ENCODE measurements at regions not wholly inside any gene's neighbourhood (a gene's known extent, or its start where the extent isn't known, plus 50 kb on each side); places are given as distances from the start of the nearest gene placed in this dataset.
A peak's percentile ranks its signal among the peaks of the same experiment; 100 is the strongest.

DNA sequence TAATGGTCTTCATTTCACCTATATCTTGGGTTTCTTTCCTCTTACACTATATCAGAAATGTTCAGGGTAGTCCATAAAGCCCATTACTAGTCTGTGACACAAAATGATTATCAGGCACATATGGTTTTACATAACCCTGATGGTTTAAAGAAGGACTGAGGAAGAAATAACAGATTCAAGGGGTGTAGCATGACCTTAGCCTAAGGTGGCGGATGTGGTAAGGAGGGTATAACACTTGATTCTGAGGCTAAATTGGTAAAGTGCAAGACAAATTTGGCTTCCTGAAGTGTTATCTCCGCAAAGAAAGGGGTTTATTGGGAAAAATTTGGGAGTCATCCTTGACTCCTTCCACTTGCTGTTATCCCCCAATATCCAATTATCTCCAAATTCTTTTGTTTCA is 388.2 kb upstream of the RPS23 start:
- Histone ChIP-seq H3K4me1 (replicated peaks in 1 of 2; ENCODE audit: control insufficient read depth in 2 of 2, insufficient read depth in 2 of 2, low read length in 2 of 2) (peaks cover 0 to 3% of the 10 kb centered on the region in 2 experiments; a peak in 3 of 5 replicates), H3K27me3 (ENCODE audit: control insufficient read depth in 2 of 2, insufficient read depth in 2 of 2, low read length in 2 of 2) (no peaks in the 10 kb centered on the region; a peak in 1 of 5 replicates), H4K20me1 (replicated peaks; ENCODE audit: control insufficient read depth, insufficient read depth, low read length) (no peaks in the 10 kb centered on the region), H3K9me1 (ENCODE audit: control insufficient read depth, insufficient read depth, low read length) (no peaks in the 10 kb centered on the region), H3K36me3 (ENCODE audit: control insufficient read depth, insufficient read depth, low read length) (no peaks in the 10 kb centered on the region), H3K4me3 (no peak overlapping the region), H3K4me2 (ENCODE audit: insufficient read depth, low read length) (no peak overlapping the region), H3K79me2 (ENCODE audit: control insufficient read depth, insufficient read depth, low read length) (no peaks in the 10 kb centered on the region), H3K9me3 (replicated peaks; ENCODE audit: control insufficient read depth, insufficient read depth, low read depth, low read length) (no peaks in the 10 kb centered on the region), H3K27ac (ENCODE audit: extremely low read depth, low read depth, low read length) (no peak overlapping the region), H2AFZ (ENCODE audit: low read depth, low read length) (no peak overlapping the region), H3K9ac (ENCODE audit: insufficient read depth in 1 of 2, low read depth in 2 of 2, low read length in 2 of 2) (no peak overlapping the region)
- WGBS (ENCODE audit: insufficient coverage, low coverage, missing lambda C conversion rate) = 22% methylated on average over 2 of the region's 2 CpGs
- no peak for TF ChIP-seq CTBP1 (IDR thresholded peaks at IDR 0.05; ENCODE audit: borderline replicate concordance)
- DNase-seq (ENCODE audit: extremely low read depth in 1 of 4, low spot score in 3 of 4) (no peak), ATAC-seq (no peak), FAIRE-seq (no peak)
- intact Hi-C loops (cut with micrococcal nuclease) (no loop called here), in situ Hi-C loops (cut with MboI) (no loop called here)
- CTCF ChIA-PET (ENCODE audit: low intra/inter-chr PET ratio) = no interaction called here
- POLR2A ChIA-PET = no interaction called here
- BruUV-seq (replicated peaks) = no TSS peak

GRCh38 chr5:82664732-82665131 is 386.6 kb upstream of the RPS23 start:
- Histone ChIP-seq H2AFZ (ENCODE audit: low read depth, low read length) (no peak overlapping the region), H3K79me2 (ENCODE audit: control insufficient read depth, insufficient read depth, low read length) (no peaks in the 10 kb centered on the region), H3K27me3 (ENCODE audit: control insufficient read depth in 2 of 2, insufficient read depth in 2 of 2, low read length in 2 of 2) (no peaks in the 10 kb centered on the region; a peak in 1 of 5 replicates), H3K36me3 (ENCODE audit: control insufficient read depth, insufficient read depth, low read length) (no peaks in the 10 kb centered on the region), H3K9ac (ENCODE audit: insufficient read depth in 1 of 2, low read depth in 2 of 2, low read length in 2 of 2) (no peak overlapping the region), H3K4me1 (replicated peaks in 1 of 2; ENCODE audit: control insufficient read depth in 2 of 2, insufficient read depth in 2 of 2, low read length in 2 of 2) (peaks cover 0 to 3% of the 10 kb centered on the region in 2 experiments; a peak in 3 of 5 replicates), H3K4me3 (no peak overlapping the region), H3K9me1 (ENCODE audit: control insufficient read depth, insufficient read depth, low read length) (no peaks in the 10 kb centered on the region), H4K20me1 (replicated peaks; ENCODE audit: control insufficient read depth, insufficient read depth, low read length) (no peaks in the 10 kb centered on the region), H3K4me2 (ENCODE audit: insufficient read depth, low read length) (no peak overlapping the region), H3K9me3 (replicated peaks; ENCODE audit: control insufficient read depth, insufficient read depth, low read depth, low read length) (no peaks in the 10 kb centered on the region), H3K27ac (ENCODE audit: extremely low read depth, low read depth, low read length) (no peak overlapping the region)
- no TSS peak for BruUV-seq (replicated peaks)
- FAIRE-seq = no peak
- in situ Hi-C loops (cut with MboI) (no loop called here), intact Hi-C loops (cut with micrococcal nuclease) (no loop called here)
- 5% methylated on average over 3 of the region's 3 CpGs for WGBS (ENCODE audit: insufficient coverage, low coverage, missing lambda C conversion rate)
- CTCF ChIA-PET (ENCODE audit: low intra/inter-chr PET ratio) = no interaction called here
- TF ChIP-seq TCF3 (CRISPR knock-in tag; IDR thresholded peaks at IDR 0.05) (0 out of 2 replicates have a peak, but pooled peaks have one; percentile 4), FOXA3 (CRISPR knock-in tag; conservative IDR thresholded peaks at IDR 0.05 in 1 of 2, IDR thresholded peaks at IDR 0.05 in 1 of 2) (peak in 1 of 2 experiments; percentile 50; a peak in 1 of 4 replicates), RBM14 (IDR thresholded peaks at IDR 0.05; ENCODE audit: borderline replicate concordance, insufficient read depth, low read depth, low read length) (no peak)
- TF ChIP-seq, protein P1, sequence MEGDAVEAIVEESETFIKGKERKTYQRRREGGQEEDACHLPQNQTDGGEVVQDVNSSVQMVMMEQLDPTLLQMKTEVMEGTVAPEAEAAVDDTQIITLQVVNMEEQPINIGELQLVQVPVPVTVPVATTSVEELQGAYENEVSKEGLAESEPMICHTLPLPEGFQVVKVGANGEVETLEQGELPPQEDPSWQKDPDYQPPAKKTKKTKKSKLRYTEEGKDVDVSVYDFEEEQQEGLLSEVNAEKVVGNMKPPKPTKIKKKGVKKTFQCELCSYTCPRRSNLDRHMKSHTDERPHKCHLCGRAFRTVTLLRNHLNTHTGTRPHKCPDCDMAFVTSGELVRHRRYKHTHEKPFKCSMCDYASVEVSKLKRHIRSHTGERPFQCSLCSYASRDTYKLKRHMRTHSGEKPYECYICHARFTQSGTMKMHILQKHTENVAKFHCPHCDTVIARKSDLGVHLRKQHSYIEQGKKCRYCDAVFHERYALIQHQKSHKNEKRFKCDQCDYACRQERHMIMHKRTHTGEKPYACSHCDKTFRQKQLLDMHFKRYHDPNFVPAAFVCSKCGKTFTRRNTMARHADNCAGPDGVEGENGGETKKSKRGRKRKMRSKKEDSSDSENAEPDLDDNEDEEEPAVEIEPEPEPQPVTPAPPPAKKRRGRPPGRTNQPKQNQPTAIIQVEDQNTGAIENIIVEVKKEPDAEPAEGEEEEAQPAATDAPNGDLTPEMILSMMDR (IDR thresholded peaks at IDR 0.05 in 2 of 3, conservative IDR thresholded peaks at IDR 0.05 in 1 of 3; ENCODE audit: insufficient read depth in 2 of 3, low read depth in 1 of 3, low read length in 3 of 3) = 0 out of 6 replicates have a peak, but pooled peaks of 1 of the 3 experiments have one; percentile 6
- no peak for DNase-seq (ENCODE audit: extremely low read depth in 1 of 4, low spot score in 3 of 4)
- peak; percentile 58 for ATAC-seq
- POLR2A ChIA-PET = interaction anchor here (1.4 kb wide), 1 partner anchor 12 kb away, joined by 3 read pairs; no protein-coding TSS in a partner anchor
